GM12865 (cell line): ENCODE measurements at regions not wholly inside any gene's neighbourhood (a gene's known extent, or its start where the extent isn't known, plus 50 kb on each side); places are given as distances from the start of the nearest gene placed in this dataset.

Source experiments
- DNase-seq: peaks from one replicate; pipeline ENCODE4 v3.0.0; 2010; ENCODE audit warnings: low read depth
- H3K4me3 ChIP-seq: 2 replicates; pipeline ENCODE4 v1.5.1; 2011; ENCODE audit warnings: mild to moderate bottlenecking, low read depth, low read length, control low read depth
- CTCF ChIP-seq: IDR thresholded peaks from 2 replicates; pipeline ENCODE4 v1.5.1; 2011; ENCODE audit warnings: low read length, control low read depth, low read depth, inconsistent platforms; ENCODE audit not compliant: insufficient read depth; ENCODE audit errors: missing control alignments

- DNase-seq = no peak
- no peak overlapping the region for H3K4me3 ChIP-seq
- no peak for TF ChIP-seq CTCF
Measured at GRCh38 chrX:100217547-100217946, 192.5 kb downstream of the PCDH19 start.

- no peak for DNase-seq
- TF ChIP-seq CTCF = no peak
- no peak overlapping the region for H3K4me3 ChIP-seq
Measured at GRCh38 chrX:100216083-100216482, 194.0 kb downstream of the PCDH19 start.

GRCh38 chrX:100208076-100208475, 202.0 kb downstream of the PCDH19 start:
- TF ChIP-seq CTCF = no peak
- no peak overlapping the region for H3K4me3 ChIP-seq
- no peak for DNase-seq

- TF ChIP-seq CTCF = no peak
- DNase-seq = peak; percentile 28
- no peak overlapping the region for H3K4me3 ChIP-seq
Measured at GRCh38 chrX:100207331-100208024, 202.6 kb downstream of the PCDH19 start.

- no peak for DNase-seq
- H3K4me3 ChIP-seq = no peak overlapping the region
- no peak for TF ChIP-seq CTCF
Measured at GRCh38 chrX:100204534-100204933, 205.5 kb downstream of the PCDH19 start.

GRCh38 chrX:100194082-100194775, 215.8 kb downstream of the PCDH19 start:
- no peak for DNase-seq
- no peak for TF ChIP-seq CTCF
- H3K4me3 ChIP-seq = no peak overlapping the region
